Common myeloid progenitor, CD34-positive (primary cell): ENCODE measurements at regions not wholly inside any gene's neighbourhood (a gene's known extent, or its start where the extent isn't known, plus 50 kb on each side); places are given as distances from the start of the nearest gene placed in this dataset.
"Not testable (repeated sequence)": the region's sequence is repeated elsewhere in the genome, so short reads cannot be mapped to it uniquely, and the experiment has no call there.

ENCODE experiments used
- CTCF ChIA-PET: fragments of 350-600 bp; sonication (Branson Sonifier 250); formaldehyde crosslinking; loops from one replicate; lab custom pipeline; 2021; ENCODE audit warnings: antibody characterized with exemption; lab: Charles Lee
- POLR2A ChIA-PET: fragments of 350-600 bp; sonication (Branson Sonifier 250); formaldehyde crosslinking; loops from one replicate; lab custom pipeline; 2021; ENCODE audit warnings: antibody characterized with exemption; lab: Charles Lee
- DNase-seq, 3 donors: peaks; one replicate each; pipeline versions ENCODE4 v3.0.0 to v3.0.0-alpha.2; 2013
- H3K27ac ChIP-seq, 2 experiments: 1 replicate in 1 of 2; 2 replicates in 1 of 2; pipeline ENCODE4 v1.7.0; 2013; ENCODE audit warnings: inconsistent platforms in 2 of 2, low read length in 2 of 2, mild to moderate bottlenecking in 2 of 2, low read depth in 1 of 2, moderate library complexity in 1 of 2; ENCODE audit not compliant: severe bottlenecking in 2 of 2, insufficient read depth in 1 of 2, poor library complexity in 1 of 2
- H3K27me3 ChIP-seq, 5 experiments: replicated peaks in 2 of 5; 1 replicate in 3 of 5; 2 replicates in 2 of 5; pipeline versions ENCODE4 v1.6.1 to v1.7.0; 2013; ENCODE audit warnings: low read length in 4 of 5, mild to moderate bottlenecking in 2 of 5, moderate library complexity in 2 of 5, inconsistent platforms in 1 of 5; ENCODE audit not compliant: insufficient read depth in 5 of 5, control insufficient read depth in 4 of 5
- H3K36me3 ChIP-seq, 4 experiments: 1 replicate in 2 of 4; 2 replicates in 2 of 4; pipeline versions ENCODE4 v1.6.1 to v1.7.0; 2013; ENCODE audit warnings: low read length in 3 of 4, control low read depth in 1 of 4, mild to moderate bottlenecking in 1 of 4; ENCODE audit not compliant: control insufficient read depth in 4 of 4, insufficient read depth in 4 of 4
- H3K4me1 ChIP-seq, 4 experiments: 1 replicate in 3 of 4; 2 replicates in 1 of 4; pipeline versions ENCODE4 v1.6.1 to v1.7.1; 2013; ENCODE audit warnings: low read length in 3 of 4, mild to moderate bottlenecking in 3 of 4, control low read depth in 1 of 4, inconsistent platforms in 1 of 4, moderate library complexity in 1 of 4; ENCODE audit not compliant: control insufficient read depth in 4 of 4, insufficient read depth in 4 of 4; ENCODE audit errors: control extremely low read depth in 1 of 4
- H3K4me3 ChIP-seq, 7 experiments: 1 replicate in 4 of 7; 2 replicates in 3 of 7; pipeline versions ENCODE4 v1.5.1 to v1.7.0; 2013; ENCODE audit warnings: mild to moderate bottlenecking in 7 of 7, low read length in 6 of 7, moderate library complexity in 6 of 7, inconsistent platforms in 2 of 7, low read depth in 2 of 7, control low read depth in 1 of 7; ENCODE audit not compliant: insufficient read depth in 4 of 7, control insufficient read depth in 1 of 7; ENCODE audit errors: extremely low read depth in 1 of 7
- H3K9me3 ChIP-seq, 5 experiments: 1 replicate in 4 of 5; 2 replicates in 1 of 5; pipeline versions ENCODE4 v1.6.1 to v1.7.1; 2013; ENCODE audit warnings: low read length in 4 of 5, mild to moderate bottlenecking in 2 of 5, inconsistent platforms in 1 of 5, low read depth in 1 of 5, moderate library complexity in 1 of 5; ENCODE audit not compliant: control insufficient read depth in 4 of 5, insufficient read depth in 2 of 5; ENCODE audit errors: control extremely low read depth in 1 of 5
- WGBS: methylation state at CpG from one replicate; pipeline ENCODE4 v1.1.5; 2013; ENCODE audit not compliant: insufficient coverage; 5-methylcytosine and 5-hydroxymethylcytosine counted together

GRCh38 chr9:85302938-85303756 lies 438.6 kb downstream of the AGTPBP1 start:
- ChIA-PET CTCF (interaction anchor here (0.7 kb wide), 1 partner anchor 10 kb away, joined by 3 read pairs; no protein-coding TSS in a partner anchor), POLR2A (no interaction called here)
- peaks cover 0 to 18% (median 0%) of the 10 kb centered on the region in 5 experiments for H3K27me3 ChIP-seq
- DNase-seq: no peak
- no peak overlapping the region for H3K27ac ChIP-seq
- 98% methylated on average over 6 of the region's 7 CpGs for WGBS
- H3K36me3 ChIP-seq: no peaks in the 10 kb centered on the region
- no peaks in the 10 kb centered on the region for H3K4me1 ChIP-seq
- H3K9me3 ChIP-seq: peaks cover 0 to 2% (median 0%) of the 10 kb centered on the region in 5 experiments
- H3K4me3 ChIP-seq: no peak overlapping the region

GRCh38 chr9:85298499-85298898 lies 443.3 kb downstream of the AGTPBP1 start:
- Histone ChIP-seq H3K27me3 (peaks cover 0 to 38% (median 0%) of the 10 kb centered on the region in 5 experiments), H3K4me1 (no peaks in the 10 kb centered on the region), H3K36me3 (no peaks in the 10 kb centered on the region), H3K9me3 (peaks cover 0 to 8% (median 4%) of the 10 kb centered on the region in 5 experiments), H3K4me3 (no peak overlapping the region), H3K27ac (no peak overlapping the region)
- no peak for DNase-seq
- ChIA-PET CTCF (interaction anchor here (1.1 to 1.8 kb wide), 2 partner anchors 8 to 11 kb away, joined by 3 to 5 read pairs; no protein-coding TSS in a partner anchor), POLR2A (no interaction called here)
- WGBS: 94% methylated on average over 4 of the region's 4 CpGs

GRCh38 chr9:85295244-85295643 lies 446.5 kb downstream of the AGTPBP1 start:
- POLR2A ChIA-PET, H3K9me3 ChIP-seq, CTCF ChIA-PET, H3K36me3 ChIP-seq, H3K4me3 ChIP-seq, H3K27ac ChIP-seq, DNase-seq: not testable (repeated sequence)
- 100% methylated on average over 1 of the region's 5 CpGs for WGBS
- Histone ChIP-seq H3K4me1 (peaks cover 17 to 22% (median 20%) of the 10 kb centered on the region in 4 experiments), H3K27me3 (peaks cover 0 to 27% (median 0%) of the 10 kb centered on the region in 5 experiments)

GRCh38 chr9:85292261-85292660 lies 449.5 kb downstream of the AGTPBP1 start:
- no peak for DNase-seq
- no peak overlapping the region for H3K27ac ChIP-seq
- WGBS: 61% methylated on average over 3 of the region's 4 CpGs
- H3K36me3 ChIP-seq: no peaks in the 10 kb centered on the region
- CTCF ChIA-PET: no interaction called here
- peaks cover 0 to 6% (median 0%) of the 10 kb centered on the region in 5 experiments for H3K9me3 ChIP-seq
- POLR2A ChIA-PET: no interaction called here
- H3K4me1 ChIP-seq: peaks cover 17 to 23% (median 22%) of the 10 kb centered on the region in 4 experiments
- H3K4me3 ChIP-seq: no peak overlapping the region
- peaks cover 0 to 16% (median 0%) of the 10 kb centered on the region in 5 experiments for H3K27me3 ChIP-seq

GRCh38 chr9:85291266-85291665 lies 450.5 kb downstream of the AGTPBP1 start:
- peak in 2 of 3 donors; percentile 64 to 72 for DNase-seq
- Histone ChIP-seq H3K36me3 (no peaks in the 10 kb centered on the region), H3K27me3 (peaks cover 0 to 16% (median 0%) of the 10 kb centered on the region in 5 experiments), H3K27ac (no peak overlapping the region), H3K4me3 (peak overlapping the region in 2 of 7 experiments; percentile 31 to 36), H3K9me3 (peaks cover 0 to 4% (median 0%) of the 10 kb centered on the region in 5 experiments), H3K4me1 (peaks cover 17 to 23% (median 22%) of the 10 kb centered on the region in 4 experiments)
- WGBS: 0% methylated on average over 3 of the region's 6 CpGs
- CTCF ChIA-PET: interaction anchor here (1.5 kb wide), 1 partner anchor 8 kb away, joined by 5 read pairs; no protein-coding TSS in a partner anchor
- POLR2A ChIA-PET: no interaction called here

GRCh38 chr9:85290019-85290418 lies 451.7 kb downstream of the AGTPBP1 start:
- Histone ChIP-seq H3K27ac (no peak overlapping the region), H3K36me3 (no peaks in the 10 kb centered on the region), H3K27me3 (peaks cover 0 to 20% (median 0%) of the 10 kb centered on the region in 5 experiments), H3K9me3 (peaks cover 0 to 4% (median 0%) of the 10 kb centered on the region in 5 experiments), H3K4me3 (peak overlapping the region in 2 of 7 experiments; percentile 11 to 35), H3K4me1 (peaks cover 17 to 23% (median 22%) of the 10 kb centered on the region in 4 experiments)
- ChIA-PET CTCF (interaction anchor here (0.6 to 1.5 kb wide), 3 partner anchors 10 to 398 kb away, joined by 3 to 5 read pairs (median 4); no protein-coding TSS in a partner anchor), POLR2A (interaction anchor here (0.7 kb wide), 1 partner anchor 10 kb away, joined by 3 read pairs; no protein-coding TSS in a partner anchor)
- 0% methylated on average over 20 of the region's 21 CpGs for WGBS
- peak; percentile 91 to 99 (median 98) for DNase-seq
